Nucleus accumbens (tissue), 56 donors: ENCODE measurements at regions not wholly inside any gene's neighbourhood (a gene's known extent, or its start where the extent isn't known, plus 50 kb on each side); places are given as distances from the start of the nearest gene placed in this dataset.
"Not testable (repeated sequence)": the region's sequence is repeated elsewhere in the genome, so short reads cannot be mapped to it uniquely, and the experiment has no call there.

Experiments
- DNase-seq, 56 donors: peaks; one replicate each; lab custom pipeline; 2025; lab: John Stamatoyannopoulos, UW

DNA sequence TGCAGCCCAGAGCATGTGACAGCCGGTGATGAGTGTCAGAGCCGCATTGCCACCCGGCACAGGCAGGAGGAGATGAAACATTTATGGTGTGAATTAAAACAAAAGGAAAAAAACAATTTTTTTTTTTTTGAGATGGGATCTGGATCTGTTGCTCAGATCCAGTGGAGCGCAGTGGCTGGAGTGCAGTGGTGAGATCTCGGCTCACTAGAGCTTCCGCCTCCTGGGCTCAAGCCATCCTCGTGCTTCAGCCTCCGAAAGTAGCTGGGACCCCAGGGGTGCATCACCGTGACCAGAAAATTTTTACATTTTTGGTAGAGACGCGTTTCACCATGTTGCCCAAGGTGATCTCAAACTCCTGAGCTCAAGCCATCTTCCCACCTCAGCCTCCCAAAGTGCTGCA, 182.1 kb upstream of the SALL3 start:
- DNase-seq, result no peak

DNA sequence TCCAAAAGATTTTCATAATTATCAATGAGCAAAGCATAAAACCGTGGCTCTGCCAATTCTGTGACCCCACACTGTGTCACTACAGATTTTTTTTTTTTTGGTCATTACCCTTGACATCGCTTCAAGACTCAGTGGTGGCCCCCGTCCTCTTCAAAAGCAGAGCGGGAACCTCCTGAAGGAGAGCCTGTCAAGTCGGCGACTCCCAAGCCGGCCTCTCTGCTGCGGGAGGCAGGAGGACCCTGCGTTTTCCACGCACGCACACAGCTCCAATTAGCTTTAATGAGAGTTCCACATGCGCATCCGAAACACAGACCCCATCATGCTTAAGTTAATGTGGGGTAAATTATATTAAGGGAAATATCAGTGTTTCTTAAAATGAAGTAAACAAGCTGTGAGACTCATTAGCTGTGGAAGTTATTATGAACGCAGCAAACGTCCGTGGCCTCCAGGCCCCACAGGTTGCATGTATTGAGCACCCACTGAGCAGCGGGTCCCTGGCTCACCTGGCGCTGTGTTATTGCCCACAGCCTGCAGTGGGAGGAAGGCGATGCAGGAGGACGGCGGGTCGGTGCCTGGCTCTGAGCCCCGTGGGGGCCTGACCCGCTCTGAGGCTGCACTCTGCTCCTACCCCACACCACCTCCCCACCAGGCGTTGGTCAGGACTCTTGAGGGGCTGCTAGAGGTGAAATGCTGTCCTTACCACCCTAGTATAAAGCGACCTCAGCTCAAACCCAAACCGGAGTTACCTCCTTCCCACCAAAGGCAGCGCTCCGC, 181.0 kb upstream of the SALL3 start:
- DNase-seq, result no peak

- DNase-seq, result no peak
Observed at GRCh38 chr18:78799382-78800089, 180.1 kb upstream of the SALL3 start.

- not testable (repeated sequence) for DNase-seq
Observed at GRCh38 chr18:78800102-78800851, 179.3 kb upstream of the SALL3 start.

DNA sequence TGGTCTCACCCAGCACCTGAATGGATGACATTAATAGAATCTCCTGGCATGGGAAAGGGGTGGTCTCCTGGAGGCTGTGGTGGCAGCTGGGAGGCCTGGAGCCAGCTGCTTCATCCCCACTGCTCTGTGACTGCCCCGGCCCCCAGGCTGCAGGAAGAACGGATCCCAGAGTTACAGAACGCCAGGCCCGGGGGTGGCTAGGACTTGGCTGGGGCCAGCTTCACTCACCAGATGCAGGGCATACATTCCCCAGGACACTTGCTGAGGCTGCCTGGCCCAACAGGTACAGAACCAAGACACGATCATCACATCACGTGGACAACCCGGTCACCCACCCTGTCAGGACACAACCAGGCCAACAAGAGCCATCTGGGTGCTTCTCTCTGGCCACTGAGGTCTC, 178.6 kb upstream of the SALL3 start:
- no peak for DNase-seq

- no peak for DNase-seq
Observed at GRCh38 chr18:78803104-78803503, 176.5 kb upstream of the SALL3 start.

DNA sequence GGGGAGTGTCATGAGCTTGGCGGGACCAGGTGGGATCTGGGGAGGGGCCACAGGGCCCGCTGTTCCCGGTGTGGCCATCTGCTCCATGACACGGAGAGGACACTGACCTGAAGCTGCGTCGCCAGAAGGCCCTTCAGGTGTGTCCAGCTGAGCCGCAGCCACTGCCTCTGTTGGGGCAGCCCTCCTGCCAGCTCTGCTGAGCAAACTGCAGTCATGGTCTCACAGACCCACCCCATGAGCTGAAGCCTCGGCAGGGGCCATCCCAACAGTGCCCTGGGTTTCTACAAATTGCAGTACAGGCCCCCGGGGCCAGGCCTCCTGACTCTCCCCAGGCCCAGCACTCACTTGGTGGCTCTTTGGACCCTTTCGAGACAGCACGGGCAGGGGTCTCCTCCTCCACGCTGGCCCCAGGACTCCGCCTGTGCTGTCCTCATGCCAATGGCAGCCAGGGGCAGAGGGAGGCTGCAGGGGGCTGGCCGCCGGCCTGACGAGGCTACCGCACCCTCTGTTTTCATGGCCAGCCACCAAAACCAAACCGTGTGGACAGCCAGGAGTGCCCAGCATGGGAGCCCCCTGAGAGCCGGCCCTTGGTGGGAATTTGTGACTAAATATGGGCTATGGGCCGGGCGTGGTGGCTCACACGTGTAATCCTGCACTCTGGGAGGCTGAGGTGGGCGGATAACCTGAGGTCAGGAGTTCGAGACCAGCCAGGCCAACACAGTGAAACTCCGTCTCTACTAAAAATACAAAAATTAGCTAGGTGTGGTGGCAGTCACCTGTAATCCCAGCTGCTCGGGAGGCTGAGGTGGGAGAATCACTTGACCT, 175.2 kb upstream of the SALL3 start:
- no peak for DNase-seq

- DNase-seq, result no peak
Observed at GRCh38 chr18:78805840-78806239, 173.8 kb upstream of the SALL3 start.

DNA sequence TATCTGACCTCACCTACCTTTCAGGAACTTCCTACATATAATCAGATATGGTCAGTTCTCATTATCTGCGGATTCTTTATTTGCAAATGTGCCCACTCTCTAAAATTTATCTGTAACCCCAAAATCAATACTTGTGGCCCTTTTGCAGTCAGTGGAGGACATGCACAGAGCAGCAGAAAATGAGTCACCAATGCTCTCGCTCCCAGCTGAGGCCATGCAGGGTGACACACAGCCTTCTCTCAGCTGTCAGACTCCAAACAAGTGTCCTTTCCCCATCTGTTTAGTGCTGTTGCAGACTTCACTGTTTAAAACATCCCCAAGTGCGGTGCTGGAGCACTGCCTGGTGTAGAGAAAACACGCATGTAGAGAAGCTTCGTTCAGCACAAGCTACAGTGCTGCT, 171.9 kb upstream of the SALL3 start:
- DNase-seq, result no peak

DNA sequence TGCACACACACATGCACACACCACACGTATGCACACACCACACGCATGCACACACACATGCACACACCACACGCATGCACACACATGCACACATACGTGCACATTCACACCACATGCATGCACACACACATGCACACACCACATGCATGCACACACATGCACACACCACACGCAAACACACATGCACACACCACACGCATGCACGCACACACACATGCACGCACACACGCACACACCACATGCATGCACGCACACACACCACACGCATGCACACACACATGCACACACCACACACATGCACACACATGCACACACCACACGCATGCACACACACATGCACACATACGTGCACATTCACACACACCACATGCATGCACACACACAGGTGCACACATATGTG, 169.8 kb upstream of the SALL3 start:
- no peak for DNase-seq

DNA sequence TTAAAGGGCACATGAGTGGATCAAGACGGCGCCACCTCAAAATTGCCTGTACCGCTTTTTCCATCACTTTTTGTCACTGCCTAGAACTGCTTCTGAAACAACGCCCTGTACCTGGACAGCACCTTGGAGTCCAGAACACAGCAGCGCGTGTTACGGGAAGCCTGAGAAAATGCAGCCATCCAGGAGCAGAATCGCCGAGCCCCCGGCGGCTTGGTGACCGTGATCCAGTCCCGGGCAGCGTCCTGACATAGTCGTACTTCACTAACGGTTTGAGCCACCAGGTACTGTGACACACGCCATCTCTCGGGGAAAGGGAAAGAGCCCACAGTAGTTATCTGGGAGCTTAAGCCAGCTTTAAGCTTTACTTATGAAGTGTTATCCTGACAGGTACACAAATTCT, 168.9 kb upstream of the SALL3 start:
- no peak for DNase-seq

GRCh38 chr18:78812067-78812466, 167.6 kb upstream of the SALL3 start:
- DNase-seq, result no peak

DNA sequence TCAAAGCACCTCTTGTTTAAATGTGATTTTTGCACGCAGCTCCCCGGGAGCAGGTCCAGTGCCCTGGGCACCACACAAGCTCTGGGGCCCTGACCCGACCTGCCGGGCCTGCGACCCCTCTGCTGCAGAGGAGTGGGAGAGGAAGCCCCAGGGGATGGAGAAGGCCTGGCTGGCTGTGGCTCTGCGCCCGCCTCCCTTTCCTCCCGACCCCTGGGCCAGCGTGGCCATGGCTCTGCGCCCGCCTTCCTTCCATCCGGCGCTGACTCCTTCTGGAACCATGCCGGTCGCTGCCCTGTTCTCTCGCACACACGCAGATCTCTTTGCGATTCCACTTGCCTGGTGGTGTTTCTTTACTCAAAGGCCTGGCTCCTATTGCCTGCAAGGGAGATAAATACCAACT, 166.5 kb upstream of the SALL3 start:
- DNase-seq, result no peak

DNA sequence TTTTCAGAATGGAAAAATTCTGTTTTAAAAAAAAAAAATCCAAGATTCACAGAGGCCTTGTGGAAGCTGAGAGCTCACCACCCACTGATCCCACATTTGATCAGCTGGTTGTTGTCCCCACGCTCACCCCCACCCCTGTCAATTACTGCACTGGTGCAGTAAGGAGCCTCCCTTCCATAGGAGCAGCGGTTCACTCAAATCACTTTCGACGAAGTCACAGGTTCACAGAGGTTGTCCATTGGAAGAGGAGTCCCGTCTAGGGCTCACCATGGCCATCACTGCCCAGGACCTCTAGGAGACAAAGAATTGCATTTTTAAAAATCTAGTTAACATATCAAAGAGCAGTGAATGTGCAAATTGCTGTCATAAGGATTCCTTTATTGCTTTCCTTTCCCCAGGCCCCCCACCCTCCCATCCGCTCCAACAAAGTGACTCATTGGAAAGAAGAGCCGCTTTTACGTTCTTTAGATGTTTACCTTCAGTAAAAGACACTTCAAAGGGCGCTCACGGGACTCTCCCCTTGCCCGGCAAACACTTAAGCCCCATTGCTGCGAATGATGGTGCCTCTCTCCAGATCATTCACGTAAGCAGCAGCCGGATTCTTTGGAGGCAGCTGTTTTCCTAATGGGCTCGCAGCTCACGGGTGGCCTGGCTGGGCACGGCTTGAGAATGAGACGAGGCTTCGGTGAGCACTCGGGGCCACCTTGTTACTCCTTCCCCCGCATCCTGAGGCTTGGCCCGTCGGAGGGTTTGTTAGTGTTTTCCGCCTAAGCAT, 165.5 kb upstream of the SALL3 start:
- peak in 1 of 56 donors; percentile 11 for DNase-seq

- no peak for DNase-seq
Observed at GRCh38 chr18:78814766-78815165, 164.9 kb upstream of the SALL3 start.

GRCh38 chr18:78816114-78816513, 163.5 kb upstream of the SALL3 start:
- no peak for DNase-seq

GRCh38 chr18:78816916-78817315, 162.7 kb upstream of the SALL3 start:
- no peak for DNase-seq

DNA sequence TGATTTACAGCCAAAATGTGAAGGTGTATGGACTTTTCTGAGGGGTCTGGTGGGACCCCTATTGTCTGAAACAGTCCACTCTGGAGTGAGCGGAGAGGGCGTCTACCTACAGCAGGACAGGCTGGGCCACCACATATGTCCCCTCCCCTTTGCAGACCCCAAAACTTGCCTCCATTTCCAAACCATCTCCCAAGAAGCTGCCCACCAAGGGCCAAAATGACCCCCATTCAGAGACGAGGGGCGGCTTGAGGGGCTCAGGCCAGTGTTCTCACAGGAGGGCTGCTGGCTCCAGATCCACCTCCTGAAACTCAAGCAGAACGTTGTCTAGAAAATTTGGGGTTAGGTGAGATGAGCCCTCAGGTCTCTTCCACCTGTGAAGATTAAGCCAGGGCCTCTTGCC, 161.1 kb upstream of the SALL3 start:
- no peak for DNase-seq

DNA sequence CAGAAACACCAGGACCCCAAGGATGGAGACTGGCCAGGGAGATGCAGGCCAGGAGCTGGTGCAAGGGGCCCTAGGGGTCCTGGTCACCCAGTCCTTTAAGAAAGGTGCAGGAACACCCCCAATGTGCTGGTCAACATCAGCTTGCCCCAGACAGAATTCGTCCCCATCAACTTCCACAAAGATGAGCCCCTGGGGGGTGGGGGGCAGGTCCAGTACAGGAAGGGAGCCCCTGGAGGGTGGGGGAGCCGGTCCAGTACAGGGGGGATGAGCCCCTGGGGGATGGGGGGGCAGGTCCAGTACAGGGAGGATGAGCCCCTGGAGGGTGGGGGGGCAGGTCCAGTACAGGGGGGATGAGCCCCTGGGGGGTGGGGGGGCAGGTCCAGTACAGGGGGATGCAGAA, 160.7 kb upstream of the SALL3 start:
- no peak for DNase-seq
